Calu3 (cell line): ENCODE measurements at regions not wholly inside any gene's neighbourhood (a gene's known extent, or its start where the extent isn't known, plus 50 kb on each side); places are given as distances from the start of the nearest gene placed in this dataset.
A peak's percentile ranks its signal among the peaks of the same experiment; 100 is the strongest.

Source experiments
- BruUV-seq: library from RNA; stranded (reverse); fragments of 400-500 nt; replicated peaks from 2 replicates; lab custom pipeline; 2021; lab: Mats Ljungman, UMichigan
- CTCF ChIA-PET: fragments of 300-600 bp; sonication (Branson Sonifier 250); formaldehyde crosslinking; loops from one replicate; lab custom pipeline; 2022; ENCODE audit warnings: antibody characterized with exemption; lab: Charles Lee
- DNase-seq: peaks from one replicate; pipeline ENCODE4 v3.0.0; 2022
- H3K27ac Mint-ChIP-seq: one replicate; pipeline ENCODE4 v1.8.0; 2022; ENCODE audit warnings: mixed read lengths; ENCODE audit not compliant: unreplicated experiment
- H3K27me3 Mint-ChIP-seq: one replicate; pipeline ENCODE4 v1.8.0; 2022; ENCODE audit warnings: mixed read lengths; ENCODE audit not compliant: unreplicated experiment
- H3K36me3 Mint-ChIP-seq: one replicate; pipeline ENCODE4 v1.8.0; 2022; ENCODE audit warnings: mild to moderate bottlenecking, moderate library complexity, mixed read lengths; ENCODE audit not compliant: insufficient read depth, unreplicated experiment
- H3K4me1 Mint-ChIP-seq: one replicate; pipeline ENCODE4 v1.8.0; 2022; ENCODE audit warnings: mild to moderate bottlenecking, low read depth, mixed read lengths; ENCODE audit not compliant: unreplicated experiment
- H3K4me3 Mint-ChIP-seq: one replicate; pipeline ENCODE4 v1.8.0; 2022; ENCODE audit warnings: mild to moderate bottlenecking, low read depth, moderate library complexity, mixed read lengths; ENCODE audit not compliant: unreplicated experiment
- H3K9me3 Mint-ChIP-seq: one replicate; pipeline ENCODE4 v1.8.0; 2022; ENCODE audit warnings: low read depth, mixed read lengths; ENCODE audit not compliant: unreplicated experiment
- CTCF ChIP-seq: fragments of 200-600 bp; IDR thresholded peaks from one replicate; pipeline ENCODE4 v1.8.0; 2022; ENCODE audit warnings: antibody characterized with exemption; ENCODE audit not compliant: unreplicated experiment
- intact Hi-C: fragments of 100-400 bp; cut with micrococcal nuclease; formaldehyde crosslinking; loops from one replicate; pipeline ENCODE4 v1.10.0; 2022; ENCODE audit not compliant: unreplicated experiment

- Mint-ChIP-seq H3K4me3 (peak overlapping the region; percentile 26), H3K36me3 (peaks cover 16% of the 10 kb centered on the region), H3K4me1 (peaks cover 58% of the 10 kb centered on the region), H3K9me3 (no peaks in the 10 kb centered on the region), H3K27me3 (no peaks in the 10 kb centered on the region), H3K27ac (peak overlapping the region; percentile 91)
- BruUV-seq = TSS peak; percentile 95
- CTCF ChIA-PET = interaction anchor here (0.7 to 1.1 kb wide), 2 partner anchors 9 to 144 kb away, joined by 3 to 4 read pairs; no protein-coding TSS in a partner anchor
- TF ChIP-seq CTCF = no peak
- peak; percentile 85 for DNase-seq
- intact Hi-C loops = loop anchor here (5.0 to 10.0 kb wide), 2 partner anchors 69 to 123 kb away; no protein-coding TSS in a partner anchor
These were observed 92.0 kb upstream of the MKLN1 start for GRCh38 chr7:131235489-131236317.

DNA sequence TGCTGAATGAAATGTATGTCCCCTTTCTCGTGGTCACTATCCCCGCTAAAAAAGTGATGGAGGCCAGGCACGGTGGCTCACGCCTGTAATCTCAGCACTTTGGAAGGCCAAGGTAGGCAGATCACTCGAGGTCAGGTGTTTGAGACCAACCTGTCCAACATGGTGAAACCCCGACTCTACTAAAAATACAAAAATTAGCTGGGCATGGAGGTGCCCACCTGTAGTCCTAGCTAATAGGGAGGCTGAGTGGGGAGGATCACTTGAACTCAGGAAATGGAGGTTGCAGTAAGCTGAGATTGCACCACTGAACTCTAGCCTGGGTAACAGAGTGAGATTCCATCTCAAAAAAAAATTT, 91.4 kb upstream of the MKLN1 start:
- Mint-ChIP-seq H3K9me3 (no peaks in the 10 kb centered on the region), H3K4me1 (peaks cover 54% of the 10 kb centered on the region), H3K36me3 (peaks cover 16% of the 10 kb centered on the region), H3K4me3 (no peak overlapping the region), H3K27me3 (no peaks in the 10 kb centered on the region), H3K27ac (peak overlapping the region; percentile 91)
- BruUV-seq = no TSS peak
- TF ChIP-seq CTCF = no peak
- no peak for DNase-seq
- intact Hi-C loops = loop anchor here (5.0 to 10.0 kb wide), 2 partner anchors 69 to 124 kb away; no protein-coding TSS in a partner anchor
- CTCF ChIA-PET = interaction anchor here (0.7 to 1.1 kb wide), 2 partner anchors 10 to 145 kb away, joined by 3 to 4 read pairs; no protein-coding TSS in a partner anchor

- peaks cover 12% of the 10 kb centered on the region for H3K36me3 Mint-ChIP-seq
- no peak overlapping the region for H3K4me3 Mint-ChIP-seq
- intact Hi-C loops = loop anchor here (5.0 to 10.0 kb wide), 2 partner anchors 66 to 126 kb away; no protein-coding TSS in a partner anchor
- BruUV-seq = no TSS peak
- CTCF ChIA-PET = no interaction called here
- no peaks in the 10 kb centered on the region for H3K9me3 Mint-ChIP-seq
- no peaks in the 10 kb centered on the region for H3K27me3 Mint-ChIP-seq
- TF ChIP-seq CTCF = no peak
- peaks cover 48% of the 10 kb centered on the region for H3K4me1 Mint-ChIP-seq
- peak overlapping the region; percentile 85 for H3K27ac Mint-ChIP-seq
- DNase-seq = peak; percentile 5
These were observed 89.2 kb upstream of the MKLN1 start for GRCh38 chr7:131238347-131238931.

DNA sequence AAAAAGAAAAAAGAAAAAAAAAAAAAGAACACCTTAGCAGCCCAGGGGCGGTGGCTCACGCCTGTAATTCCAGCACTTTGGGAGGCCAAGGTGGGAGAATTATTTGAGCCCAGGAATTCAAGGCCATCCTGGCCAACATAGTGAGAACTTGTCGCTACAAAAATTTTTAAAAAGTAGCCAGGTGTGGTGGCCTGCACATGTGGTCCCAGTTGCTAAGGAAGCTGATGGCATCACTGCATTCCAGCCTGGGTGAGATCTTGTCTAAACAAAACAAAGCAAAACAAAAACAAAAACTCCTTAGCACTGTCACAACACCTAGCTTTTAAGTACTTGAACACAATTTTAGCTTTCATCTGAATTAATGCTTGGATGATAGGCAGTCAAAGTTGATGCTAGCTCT, 86.3 kb upstream of the MKLN1 start:
- intact Hi-C loops = no loop called here
- no TSS peak for BruUV-seq
- Mint-ChIP-seq H3K36me3 (peaks cover 5% of the 10 kb centered on the region), H3K27me3 (no peaks in the 10 kb centered on the region), H3K9me3 (no peaks in the 10 kb centered on the region), H3K27ac (no peak overlapping the region), H3K4me1 (peaks cover 35% of the 10 kb centered on the region), H3K4me3 (no peak overlapping the region)
- DNase-seq = no peak
- CTCF ChIA-PET = interaction anchor here (0.7 kb wide), 1 partner anchor 885 kb away, joined by 4 read pairs; no protein-coding TSS in a partner anchor
- no peak for TF ChIP-seq CTCF
